Activated CD8-positive, alpha-beta memory T cell treated with anti-CD3 and anti-CD28 coated beads, Interleukin-2, amount 10 ng/mL, durations not matched to agents 7 days and 5 days (primary cell): ENCODE measurements at regions not wholly inside any gene's neighbourhood (a gene's known extent, or its start where the extent isn't known, plus 50 kb on each side); places are given as distances from the start of the nearest gene placed in this dataset.

Source experiments
- ATAC-seq: fragments of 150-1000 bp; cut with Tn5 transposase; one replicate; pipeline ENCODE4 v1.10.0; 2021; ENCODE audit warnings: moderate library complexity
- CTCF ChIA-PET: fragments of 350-600 bp; sonication (Branson Sonifier 250); formaldehyde crosslinking; loops from one replicate; lab custom pipeline; 2021; ENCODE audit warnings: antibody characterized with exemption; lab: Charles Lee
- DNase-seq: peaks from one replicate; pipeline ENCODE4 v3.0.0-alpha.2; 2020
- H3K27ac Mint-ChIP-seq: one replicate; pipeline ENCODE4 v1.8.0; 2021; ENCODE audit warnings: mild to moderate bottlenecking, mixed read lengths
- H3K27me3 Mint-ChIP-seq: one replicate; pipeline ENCODE4 v1.8.0; 2021; ENCODE audit warnings: mixed read lengths
- H3K36me3 Mint-ChIP-seq: one replicate; pipeline ENCODE4 v1.8.0; 2021; ENCODE audit warnings: mild to moderate bottlenecking, mixed read lengths
- H3K4me1 Mint-ChIP-seq: one replicate; pipeline ENCODE4 v1.8.0; 2021; ENCODE audit warnings: mixed read lengths
- H3K4me3 Mint-ChIP-seq: one replicate; pipeline ENCODE4 v1.8.0; 2021; ENCODE audit warnings: mild to moderate bottlenecking, moderate library complexity, mixed read lengths
- H3K9me3 Mint-ChIP-seq: one replicate; pipeline ENCODE4 v1.8.0; 2022; ENCODE audit warnings: low read depth, mixed read lengths

GRCh38 chr3:43926055-43926454, 235.3 kb downstream of the ABHD5 start:
- peaks cover 32% of the 10 kb centered on the region for H3K27me3 Mint-ChIP-seq
- no peaks in the 10 kb centered on the region for H3K9me3 Mint-ChIP-seq

GRCh38 chr3:43932921-43933320, 242.2 kb downstream of the ABHD5 start:
- H3K27ac Mint-ChIP-seq: no peak overlapping the region
- CTCF ChIA-PET: interaction anchor here (0.7 kb wide), 1 partner anchor 85 kb away, joined by 3 read pairs; no protein-coding TSS in a partner anchor
- no peaks in the 10 kb centered on the region for H3K9me3 Mint-ChIP-seq
- peaks cover 19% of the 10 kb centered on the region for H3K27me3 Mint-ChIP-seq
- DNase-seq: no peak
- no peak for ATAC-seq
- no peak overlapping the region for H3K4me3 Mint-ChIP-seq
- H3K4me1 Mint-ChIP-seq: no peaks in the 10 kb centered on the region
- H3K36me3 Mint-ChIP-seq: no peaks in the 10 kb centered on the region

More at GRCh38 chr3:43926055-43926454, 235.3 kb downstream of the ABHD5 start:
- no peak overlapping the region for H3K4me3 Mint-ChIP-seq
- H3K4me1 Mint-ChIP-seq: no peaks in the 10 kb centered on the region
- DNase-seq: no peak
- no peak overlapping the region for H3K27ac Mint-ChIP-seq
- ATAC-seq: no peak
- CTCF ChIA-PET: no interaction called here
- H3K36me3 Mint-ChIP-seq: no peaks in the 10 kb centered on the region

- no peak overlapping the region for H3K4me3 Mint-ChIP-seq
- ATAC-seq (no peak), DNase-seq (no peak)
- no peaks in the 10 kb centered on the region for H3K36me3 Mint-ChIP-seq
- H3K27me3 Mint-ChIP-seq: peaks cover 29% of the 10 kb centered on the region
- CTCF ChIA-PET: no interaction called here
- peaks cover 9% of the 10 kb centered on the region for H3K4me1 Mint-ChIP-seq
- H3K9me3 Mint-ChIP-seq: no peaks in the 10 kb centered on the region
- no peak overlapping the region for H3K27ac Mint-ChIP-seq
Measured at GRCh38 chr3:43948013-43948412, 257.3 kb downstream of the ABHD5 start.

- DNase-seq (no peak), ATAC-seq (no peak)
- peaks cover 34% of the 10 kb centered on the region for H3K27me3 Mint-ChIP-seq
- H3K36me3 Mint-ChIP-seq: no peaks in the 10 kb centered on the region
- no peak overlapping the region for H3K27ac Mint-ChIP-seq
- CTCF ChIA-PET: no interaction called here
- H3K4me1 Mint-ChIP-seq: peaks cover 9% of the 10 kb centered on the region
- no peak overlapping the region for H3K4me3 Mint-ChIP-seq
- H3K9me3 Mint-ChIP-seq: no peaks in the 10 kb centered on the region
Measured at GRCh38 chr3:43949594-43949993, 258.9 kb downstream of the ABHD5 start.

- Mint-ChIP-seq H3K9me3 (no peaks in the 10 kb centered on the region), H3K4me1 (peaks cover 9% of the 10 kb centered on the region), H3K36me3 (no peaks in the 10 kb centered on the region), H3K27ac (no peak overlapping the region), H3K27me3 (peaks cover 43% of the 10 kb centered on the region), H3K4me3 (no peak overlapping the region)
- DNase-seq (no peak), ATAC-seq (no peak)
- CTCF ChIA-PET: no interaction called here
Measured at GRCh38 chr3:43950775-43951174, 260.0 kb downstream of the ABHD5 start.

GRCh38 chr3:43951813-43952212, 261.1 kb downstream of the ABHD5 start:
- H3K4me1 Mint-ChIP-seq: peaks cover 9% of the 10 kb centered on the region
- H3K36me3 Mint-ChIP-seq: no peaks in the 10 kb centered on the region
- H3K27me3 Mint-ChIP-seq: peaks cover 48% of the 10 kb centered on the region

GRCh38 chr3:43953380-43953779, 262.6 kb downstream of the ABHD5 start:
- Mint-ChIP-seq H3K4me1 (peaks cover 6% of the 10 kb centered on the region), H3K9me3 (no peaks in the 10 kb centered on the region), H3K36me3 (no peaks in the 10 kb centered on the region), H3K4me3 (no peak overlapping the region), H3K27ac (no peak overlapping the region), H3K27me3 (peaks cover 48% of the 10 kb centered on the region)
- DNase-seq (no peak), ATAC-seq (no peak)
- CTCF ChIA-PET: no interaction called here

More at GRCh38 chr3:43951813-43952212, 261.1 kb downstream of the ABHD5 start:
- DNase-seq (no peak), ATAC-seq (no peak)
- CTCF ChIA-PET: no interaction called here
- Mint-ChIP-seq H3K27ac (no peak overlapping the region), H3K9me3 (no peaks in the 10 kb centered on the region), H3K4me3 (no peak overlapping the region)

GRCh38 chr3:43953814-43954692, 263.3 kb downstream of the ABHD5 start:
- DNase-seq: no peak
- Mint-ChIP-seq H3K4me3 (no peak overlapping the region), H3K27ac (no peak overlapping the region), H3K27me3 (peaks cover 51% of the 10 kb centered on the region), H3K9me3 (no peaks in the 10 kb centered on the region), H3K36me3 (no peaks in the 10 kb centered on the region), H3K4me1 (peaks cover 6% of the 10 kb centered on the region)
- no peak for ATAC-seq
- CTCF ChIA-PET: no interaction called here

GRCh38 chr3:43956945-43957344, 266.2 kb downstream of the ABHD5 start:
- peaks cover 47% of the 10 kb centered on the region for H3K27me3 Mint-ChIP-seq
- no peak for DNase-seq
- no peaks in the 10 kb centered on the region for H3K36me3 Mint-ChIP-seq
- CTCF ChIA-PET: no interaction called here
- no peak for ATAC-seq
- H3K4me1 Mint-ChIP-seq: no peaks in the 10 kb centered on the region
- no peak overlapping the region for H3K27ac Mint-ChIP-seq
- H3K4me3 Mint-ChIP-seq: no peak overlapping the region
- no peaks in the 10 kb centered on the region for H3K9me3 Mint-ChIP-seq

GRCh38 chr3:43957553-43957952, 266.8 kb downstream of the ABHD5 start:
- DNase-seq: no peak
- Mint-ChIP-seq H3K36me3 (no peaks in the 10 kb centered on the region), H3K27me3 (peaks cover 47% of the 10 kb centered on the region), H3K4me3 (no peak overlapping the region), H3K4me1 (no peaks in the 10 kb centered on the region), H3K27ac (no peak overlapping the region), H3K9me3 (no peaks in the 10 kb centered on the region)
- ATAC-seq: no peak
- CTCF ChIA-PET: no interaction called here

- H3K27ac Mint-ChIP-seq: no peak overlapping the region
- peaks cover 47% of the 10 kb centered on the region for H3K27me3 Mint-ChIP-seq
- DNase-seq (no peak), ATAC-seq (no peak)
- H3K4me1 Mint-ChIP-seq: no peaks in the 10 kb centered on the region
- H3K9me3 Mint-ChIP-seq: no peaks in the 10 kb centered on the region
- H3K36me3 Mint-ChIP-seq: no peaks in the 10 kb centered on the region
- no peak overlapping the region for H3K4me3 Mint-ChIP-seq
- CTCF ChIA-PET: no interaction called here
Measured at GRCh38 chr3:43958005-43958770, 267.4 kb downstream of the ABHD5 start.

GRCh38 chr3:43958973-43959372, 268.2 kb downstream of the ABHD5 start:
- Mint-ChIP-seq H3K9me3 (no peaks in the 10 kb centered on the region), H3K36me3 (no peaks in the 10 kb centered on the region), H3K27ac (no peak overlapping the region), H3K4me1 (peaks cover 1% of the 10 kb centered on the region), H3K27me3 (peaks cover 46% of the 10 kb centered on the region), H3K4me3 (no peak overlapping the region)
- CTCF ChIA-PET: no interaction called here
- ATAC-seq: no peak
- no peak for DNase-seq

GRCh38 chr3:43959498-43960447, 269.0 kb downstream of the ABHD5 start:
- Mint-ChIP-seq H3K4me3 (no peak overlapping the region), H3K4me1 (peaks cover 7% of the 10 kb centered on the region), H3K36me3 (no peaks in the 10 kb centered on the region), H3K27me3 (peaks cover 45% of the 10 kb centered on the region), H3K27ac (no peak overlapping the region), H3K9me3 (no peaks in the 10 kb centered on the region)
- ATAC-seq: no peak
- CTCF ChIA-PET: no interaction called here
- DNase-seq: no peak
